HG02870 (cell line): ENCODE measurements at regions not wholly inside any gene's neighbourhood (a gene's known extent, or its start where the extent isn't known, plus 50 kb on each side); places are given as distances from the start of the nearest gene placed in this dataset.

Experiments used
- ATAC-seq: cut with Tn5 transposase; IDR thresholded peaks from one replicate; pipeline ENCODE4 v1.9.1; 2021; ENCODE audit warnings: mild to moderate bottlenecking, moderate library complexity; ENCODE audit not compliant: unreplicated experiment

GRCh38 chr2:16167870-16168426 is 227.6 kb downstream of the MYCN start:
- no peak for ATAC-seq

GRCh38 chr2:16167451-16167861 is 227.1 kb downstream of the MYCN start:
- ATAC-seq = no peak

- ATAC-seq = no peak
These were observed 226.1 kb downstream of the MYCN start for GRCh38 chr2:16166327-16166981.

GRCh38 chr2:16165518-16166326 is 225.4 kb downstream of the MYCN start:
- ATAC-seq = no peak

GRCh38 chr2:16162491-16163040 is 222.2 kb downstream of the MYCN start:
- no peak for ATAC-seq

- no peak for ATAC-seq
These were observed 221.6 kb downstream of the MYCN start for GRCh38 chr2:16161768-16162490.

- ATAC-seq = no peak
These were observed 220.8 kb downstream of the MYCN start for GRCh38 chr2:16161085-16161565.

- no peak for ATAC-seq
These were observed 220.1 kb downstream of the MYCN start for GRCh38 chr2:16160281-16161084.

GRCh38 chr2:16156411-16156810 is 216.1 kb downstream of the MYCN start:
- no peak for ATAC-seq

GRCh38 chr2:16155766-16156165 is 215.4 kb downstream of the MYCN start:
- ATAC-seq = no peak

- ATAC-seq = no peak
These were observed 215.0 kb downstream of the MYCN start for GRCh38 chr2:16155366-16155765.

GRCh38 chr2:16154501-16155280 is 214.3 kb downstream of the MYCN start:
- no peak for ATAC-seq

- ATAC-seq = no peak
These were observed 213.7 kb downstream of the MYCN start for GRCh38 chr2:16154061-16154460.

- no peak for ATAC-seq
These were observed 213.3 kb downstream of the MYCN start for GRCh38 chr2:16153754-16154035.

GRCh38 chr2:16152928-16153753 is 212.8 kb downstream of the MYCN start:
- no peak for ATAC-seq

- ATAC-seq = no peak
These were observed 211.9 kb downstream of the MYCN start for GRCh38 chr2:16152071-16152927.

- ATAC-seq = no peak
These were observed 211.3 kb downstream of the MYCN start for GRCh38 chr2:16151651-16152050.

GRCh38 chr2:16151281-16151570 is 210.9 kb downstream of the MYCN start:
- ATAC-seq = no peak
